CD14-positive monocyte (primary cell): ENCODE measurements at regions not wholly inside any gene's neighbourhood (a gene's known extent, or its start where the extent isn't known, plus 50 kb on each side); places are given as distances from the start of the nearest gene placed in this dataset.

Experiments used
- DNase-seq, 3 donors: peaks; one replicate each; pipeline ENCODE4 v3.0.0-alpha.2; 2011 to 2022
- H2AFZ ChIP-seq: 2 replicates; pipeline ENCODE4 v1.6.0; 2012; ENCODE audit warnings: mild to moderate bottlenecking, low read depth, low read length, inconsistent platforms; ENCODE audit not compliant: insufficient read depth, poor library complexity, severe bottlenecking
- H3K27ac ChIP-seq, 2 donors: 1 replicate in 1 of 2; 2 replicates in 1 of 2; pipeline ENCODE4 v1.5.1; 2012 to 2013; ENCODE audit warnings: low read length in 2 of 2, control low read depth in 1 of 2, inconsistent platforms in 1 of 2, low read depth in 1 of 2, mild to moderate bottlenecking in 1 of 2
- H3K27me3 ChIP-seq, 2 donors: one replicate each; pipeline versions ENCODE4 v1.6.0 to v1.6.1; 2011 to 2013; ENCODE audit warnings: low read length in 2 of 2; ENCODE audit not compliant: control insufficient read depth in 2 of 2, insufficient read depth in 2 of 2
- H3K36me3 ChIP-seq, 2 donors: replicated peaks in 1 of 2; 1 replicate in 1 of 2; 2 replicates in 1 of 2; pipeline versions ENCODE4 v1.5.1 to v1.6.1; 2012 to 2013; ENCODE audit warnings: low read length in 2 of 2, control low read depth in 1 of 2, inconsistent platforms in 1 of 2, mild to moderate bottlenecking in 1 of 2; ENCODE audit not compliant: insufficient read depth in 2 of 2, control insufficient read depth in 1 of 2
- H3K4me1 ChIP-seq, 2 donors: 1 replicate in 1 of 2; 2 replicates in 1 of 2; pipeline versions ENCODE4 v1.5.1 to v1.6.1; 2012 to 2013; ENCODE audit warnings: low read length in 2 of 2, control low read depth in 1 of 2, inconsistent platforms in 1 of 2, mild to moderate bottlenecking in 1 of 2, moderate library complexity in 1 of 2; ENCODE audit not compliant: insufficient read depth in 2 of 2, control insufficient read depth in 1 of 2
- H3K4me2 ChIP-seq: replicated peaks from 2 replicates; pipeline ENCODE3; 2012; ENCODE audit warnings: low read length, moderate library complexity, mild to moderate bottlenecking; ENCODE audit not compliant: poor library complexity, severe bottlenecking; ENCODE audit errors: extremely low read depth
- H3K4me3 ChIP-seq, 3 experiments: fragments of 200-600 bp in 1 of 3; sonication (generic) in 1 of 3; replicated peaks in 1 of 3; 1 replicate in 2 of 3; 2 replicates in 1 of 3; pipeline ENCODE4 v1.5.1; 2011 to 2013; ENCODE audit warnings: low read length in 3 of 3, mild to moderate bottlenecking in 3 of 3, control low read depth in 2 of 3, low read depth in 2 of 3, inconsistent platforms in 1 of 3, moderate library complexity in 1 of 3
- H3K79me2 ChIP-seq: 2 replicates; pipeline ENCODE4 v1.6.0; 2012; ENCODE audit warnings: mild to moderate bottlenecking, control low read depth, inconsistent platforms, low read length, moderate library complexity; ENCODE audit not compliant: insufficient read depth
- H3K9ac ChIP-seq: 2 replicates; pipeline ENCODE4 v1.6.0; 2017; ENCODE audit warnings: low read length, mild to moderate bottlenecking; ENCODE audit not compliant: insufficient read depth, poor library complexity, severe bottlenecking
- H3K9me3 ChIP-seq, 2 donors: replicated peaks in 1 of 2; 1 replicate in 1 of 2; 2 replicates in 1 of 2; pipeline versions ENCODE4 v1.5.1 to v1.6.1; 2012 to 2013; ENCODE audit warnings: low read length in 2 of 2, control low read depth in 1 of 2; ENCODE audit not compliant: control insufficient read depth in 1 of 2, insufficient read depth in 1 of 2
- H4K20me1 ChIP-seq: 2 replicates; pipeline ENCODE4 v1.6.0; 2012; ENCODE audit warnings: mild to moderate bottlenecking, low read length, control low read depth, moderate library complexity; ENCODE audit not compliant: insufficient read depth
- H3K27ac Mint-ChIP-seq, 7 donors: one replicate each; pipeline ENCODE4 v1.8.0; 2020; ENCODE audit warnings: mild to moderate bottlenecking in 7 of 7, mixed read lengths in 7 of 7, moderate library complexity in 6 of 7, inconsistent platforms in 2 of 7
- H3K27me3 Mint-ChIP-seq, 3 donors: one replicate each; pipeline ENCODE4 v1.8.0; 2021 to 2022; ENCODE audit warnings: low read depth in 3 of 3, mild to moderate bottlenecking in 3 of 3, mixed read lengths in 3 of 3, moderate library complexity in 3 of 3, inconsistent platforms in 1 of 3
- H3K36me3 Mint-ChIP-seq, 2 donors: one replicate each; pipeline ENCODE4 v1.8.0; 2020; ENCODE audit warnings: mixed read lengths in 2 of 2, inconsistent platforms in 1 of 2, mild to moderate bottlenecking in 1 of 2
- H3K4me1 Mint-ChIP-seq: one replicate; pipeline ENCODE4 v1.8.0; 2020; ENCODE audit warnings: mild to moderate bottlenecking, mixed read lengths
- H3K4me3 Mint-ChIP-seq, 2 donors: one replicate each; pipeline ENCODE4 v1.8.0; 2020; ENCODE audit warnings: mild to moderate bottlenecking in 2 of 2, mixed read lengths in 2 of 2, moderate library complexity in 1 of 2
- H3K9me3 Mint-ChIP-seq, 7 donors: one replicate each; pipeline ENCODE4 v1.8.0; 2020 to 2022; ENCODE audit warnings: mixed read lengths in 7 of 7, mild to moderate bottlenecking in 6 of 7, moderate library complexity in 6 of 7, inconsistent platforms in 2 of 7
- CTCF ChIP-seq: fragments of 200-600 bp; IDR thresholded peaks from one replicate; pipeline ENCODE4 v1.8.0; 2022; ENCODE audit warnings: antibody characterized with exemption, mild to moderate bottlenecking
- WGBS: methylation state at CpG from one replicate; pipeline ENCODE4 v1.1.5; 2013; ENCODE audit warnings: missing lambda C conversion rate; ENCODE audit not compliant: insufficient coverage; 5-methylcytosine and 5-hydroxymethylcytosine counted together
- intact Hi-C, 2 donors: fragments of 100-400 bp; cut with micrococcal nuclease; formaldehyde crosslinking; loops; one replicate each; pipeline versions ENCODE4 v1.15.0 to v1.15.1; 2023

- Histone ChIP-seq H3K4me3 (no peak overlapping the region), H3K9ac (no peak overlapping the region), H4K20me1 (no peaks in the 10 kb centered on the region), H3K9me3 (peaks cover 6 to 10% of the 10 kb centered on the region in 2 donors), H3K79me2 (no peaks in the 10 kb centered on the region), H3K36me3 (no peaks in the 10 kb centered on the region), H3K4me1 (no peaks in the 10 kb centered on the region), H2AFZ (no peak overlapping the region), H3K4me2 (no peak overlapping the region), H3K27me3 (no peaks in the 10 kb centered on the region), H3K27ac (no peak overlapping the region)
- Mint-ChIP-seq H3K4me3 (no peak overlapping the region), H3K27me3 (peaks cover 0 to 1% (median 0%) of the 10 kb centered on the region in 3 donors), H3K9me3 (peaks cover 0 to 12% (median 5%) of the 10 kb centered on the region in 7 donors), H3K27ac (no peak overlapping the region), H3K36me3 (peaks cover 0 to 3% of the 10 kb centered on the region in 2 donors), H3K4me1 (no peaks in the 10 kb centered on the region)
- intact Hi-C loops: no loop called here
- 95% methylated on average over 6 of the region's 11 CpGs for WGBS
- TF ChIP-seq CTCF: no peak
- DNase-seq: no peak
These were observed 837.0 kb downstream of the PDCD6IP start for GRCh38 chr3:34635352-34635850.

GRCh38 chr3:34646911-34647460 lies 848.6 kb downstream of the PDCD6IP start:
- Histone ChIP-seq H3K9me3 (peaks cover 0 to 3% of the 10 kb centered on the region in 2 donors), H3K4me1 (no peaks in the 10 kb centered on the region), H3K4me3 (no peak overlapping the region), H3K79me2 (no peaks in the 10 kb centered on the region), H3K27me3 (no peaks in the 10 kb centered on the region), H2AFZ (no peak overlapping the region), H3K9ac (no peak overlapping the region), H3K4me2 (no peak overlapping the region), H3K27ac (no peak overlapping the region), H3K36me3 (no peaks in the 10 kb centered on the region), H4K20me1 (no peaks in the 10 kb centered on the region)
- no peaks in the 10 kb centered on the region for H3K27me3 Mint-ChIP-seq
- no CpG with 5 or more reads among the region's 5 CpGs for WGBS
- intact Hi-C loops: no loop called here
- DNase-seq: no peak
- H3K27ac Mint-ChIP-seq: peak overlapping the region in 1 of 7 donors; percentile 15
- no peaks in the 10 kb centered on the region for H3K36me3 Mint-ChIP-seq
- no peak overlapping the region for H3K4me3 Mint-ChIP-seq
- TF ChIP-seq CTCF: no peak
- no peaks in the 10 kb centered on the region for H3K4me1 Mint-ChIP-seq
- H3K9me3 Mint-ChIP-seq: peaks cover 0 to 4% (median 2%) of the 10 kb centered on the region in 7 donors
